ENCODE measurements at regions not wholly inside any gene's neighbourhood (a gene's known extent, or its start where the extent isn't known, plus 50 kb on each side); places are given as distances from the start of the nearest gene placed in this dataset.

GRCh38 chr2:239693330-239693729 is 292.5 kb upstream of the HDAC4 start:
- no peak overlapping the region for H3K4me3 ChIP-seq
- H3K9me3 ChIP-seq = no peaks in the 10 kb centered on the region
- TF ChIP-seq POLR2A (IDR thresholded peaks at IDR 0.05) = no peak
- TF ChIP-seq, protein P1, sequence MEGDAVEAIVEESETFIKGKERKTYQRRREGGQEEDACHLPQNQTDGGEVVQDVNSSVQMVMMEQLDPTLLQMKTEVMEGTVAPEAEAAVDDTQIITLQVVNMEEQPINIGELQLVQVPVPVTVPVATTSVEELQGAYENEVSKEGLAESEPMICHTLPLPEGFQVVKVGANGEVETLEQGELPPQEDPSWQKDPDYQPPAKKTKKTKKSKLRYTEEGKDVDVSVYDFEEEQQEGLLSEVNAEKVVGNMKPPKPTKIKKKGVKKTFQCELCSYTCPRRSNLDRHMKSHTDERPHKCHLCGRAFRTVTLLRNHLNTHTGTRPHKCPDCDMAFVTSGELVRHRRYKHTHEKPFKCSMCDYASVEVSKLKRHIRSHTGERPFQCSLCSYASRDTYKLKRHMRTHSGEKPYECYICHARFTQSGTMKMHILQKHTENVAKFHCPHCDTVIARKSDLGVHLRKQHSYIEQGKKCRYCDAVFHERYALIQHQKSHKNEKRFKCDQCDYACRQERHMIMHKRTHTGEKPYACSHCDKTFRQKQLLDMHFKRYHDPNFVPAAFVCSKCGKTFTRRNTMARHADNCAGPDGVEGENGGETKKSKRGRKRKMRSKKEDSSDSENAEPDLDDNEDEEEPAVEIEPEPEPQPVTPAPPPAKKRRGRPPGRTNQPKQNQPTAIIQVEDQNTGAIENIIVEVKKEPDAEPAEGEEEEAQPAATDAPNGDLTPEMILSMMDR (IDR thresholded peaks at IDR 0.05) = no peak
- H3K4me1 ChIP-seq = peaks cover 0 to 7% (median 0%) of the 10 kb centered on the region in 12 donors
- peaks cover 0 to 17% (median 0%) of the 10 kb centered on the region in 9 donors for H3K27me3 ChIP-seq
- ATAC-seq (no peak), DNase-seq (no peak)
- H3K36me3 ChIP-seq = no peaks in the 10 kb centered on the region
- no peak overlapping the region for H3K27ac ChIP-seq
- 76 to 85% (median 82%) methylated on average over 11 of the region's 11 CpGs for WGBS, 4 donors
- intact Hi-C loops (cut with DNase I) = no loop called here

GRCh38 chr2:239692919-239693318 is 292.1 kb upstream of the HDAC4 start:
- ATAC-seq = no peak
- H3K36me3 ChIP-seq = no peaks in the 10 kb centered on the region
- H3K4me3 ChIP-seq = no peak overlapping the region
- H3K4me1 ChIP-seq = peaks cover 0 to 7% (median 0%) of the 10 kb centered on the region in 12 donors
- DNase-seq = no peak
- intact Hi-C loops (cut with DNase I) = no loop called here
- H3K9me3 ChIP-seq = no peaks in the 10 kb centered on the region
- peaks cover 0 to 21% (median 0%) of the 10 kb centered on the region in 9 donors for H3K27me3 ChIP-seq
- TF ChIP-seq, protein P1 (IDR thresholded peaks at IDR 0.05) = no peak
- no peak for TF ChIP-seq POLR2A (IDR thresholded peaks at IDR 0.05)
- H3K27ac ChIP-seq = no peak overlapping the region
- WGBS, 4 donors = 85 to 92% (median 85%) methylated on average over 7 of the region's 7 CpGs

DNA sequence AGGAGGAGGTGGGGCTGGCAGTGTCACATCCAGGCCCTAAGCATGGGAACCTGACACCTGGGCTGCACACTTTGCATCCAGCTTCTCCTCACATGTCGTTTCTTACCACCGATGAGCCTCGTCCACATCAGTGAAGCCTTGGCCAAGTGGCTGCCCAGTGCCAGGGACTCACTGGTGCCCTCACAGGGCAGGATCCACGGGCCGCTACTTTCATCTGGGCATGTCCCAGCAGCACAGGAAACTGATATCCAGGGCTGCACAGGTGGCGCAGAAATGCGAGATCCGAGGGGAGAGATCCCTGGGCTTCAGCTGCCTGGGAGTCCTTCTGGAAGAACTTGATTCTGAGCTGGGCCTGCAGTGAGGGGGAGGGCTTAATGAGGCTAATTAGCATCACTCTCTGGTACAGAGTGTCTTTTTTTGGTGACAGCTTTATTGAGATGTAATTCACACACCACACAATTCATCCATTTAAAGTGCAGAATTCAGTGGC is 291.6 kb upstream of the HDAC4 start:
- intact Hi-C loops (cut with DNase I) = no loop called here
- TF ChIP-seq, protein P1 (IDR thresholded peaks at IDR 0.05) = no peak
- no peak for TF ChIP-seq POLR2A (IDR thresholded peaks at IDR 0.05)
- 71 to 91% (median 73%) methylated on average over 8 of the region's 8 CpGs for WGBS, 4 donors
- Histone ChIP-seq H3K4me1 (peaks cover 0 to 7% (median 0%) of the 10 kb centered on the region in 12 donors), H3K36me3 (no peaks in the 10 kb centered on the region), H3K27ac (no peak overlapping the region), H3K27me3 (peaks cover 0 to 27% (median 0%) of the 10 kb centered on the region in 9 donors), H3K4me3 (no peak overlapping the region), H3K9me3 (no peaks in the 10 kb centered on the region)
- ATAC-seq (no peak), DNase-seq (no peak)

GRCh38 chr2:239691720-239692119 is 290.9 kb upstream of the HDAC4 start:
- H3K4me1 ChIP-seq = peaks cover 0 to 7% (median 0%) of the 10 kb centered on the region in 12 donors
- no peak for TF ChIP-seq POLR2A (IDR thresholded peaks at IDR 0.05)
- TF ChIP-seq, protein P1 (IDR thresholded peaks at IDR 0.05) = no peak
- WGBS, 4 donors = 87 to 97% (median 92%) methylated on average over 9 to 10 of the region's 10 CpGs
- ATAC-seq (no peak), DNase-seq (no peak)
- no peaks in the 10 kb centered on the region for H3K36me3 ChIP-seq
- no peaks in the 10 kb centered on the region for H3K9me3 ChIP-seq
- H3K27me3 ChIP-seq = peaks cover 0 to 32% (median 0%) of the 10 kb centered on the region in 9 donors
- intact Hi-C loops (cut with DNase I) = no loop called here
- no peak overlapping the region for H3K27ac ChIP-seq
- no peak overlapping the region for H3K4me3 ChIP-seq
